GM18861 (cell line): ENCODE measurements at regions not wholly inside any gene's neighbourhood (a gene's known extent, or its start where the extent isn't known, plus 50 kb on each side); places are given as distances from the start of the nearest gene placed in this dataset.
"Not testable (repeated sequence)": the region's sequence is repeated elsewhere in the genome, so short reads cannot be mapped to it uniquely, and the experiment has no call there.

Experiments
- ATAC-seq: cut with Tn5 transposase; IDR thresholded peaks from one replicate; pipeline ENCODE4 v1.9.1; 2021; ENCODE audit not compliant: unreplicated experiment

- no peak for ATAC-seq
Observed at GRCh38 chr7:121501566-121501965, 105.5 kb upstream of the FAM3C start.

- ATAC-seq: peak; percentile 50
Observed at GRCh38 chr7:121500360-121501058, 104.4 kb upstream of the FAM3C start.

GRCh38 chr7:121499624-121500023 is 103.5 kb upstream of the FAM3C start:
- no peak for ATAC-seq

- ATAC-seq: no peak
Observed at GRCh38 chr7:121498816-121499215, 102.7 kb upstream of the FAM3C start.

GRCh38 chr7:121497545-121497944 is 101.4 kb upstream of the FAM3C start:
- ATAC-seq: not testable (repeated sequence)

- no peak for ATAC-seq
Observed at GRCh38 chr7:121494516-121494915, 98.4 kb upstream of the FAM3C start.

GRCh38 chr7:121493553-121493952 is 97.4 kb upstream of the FAM3C start:
- ATAC-seq: no peak

- no peak for ATAC-seq
Observed at GRCh38 chr7:121490309-121490708, 94.2 kb upstream of the FAM3C start.

- ATAC-seq: no peak
Observed at GRCh38 chr7:121489440-121489839, 93.3 kb upstream of the FAM3C start.

- ATAC-seq: no peak
Observed at GRCh38 chr7:121488111-121488650, 92.1 kb upstream of the FAM3C start.

- ATAC-seq: no peak
Observed at GRCh38 chr7:121486590-121486989, 90.5 kb upstream of the FAM3C start.

GRCh38 chr7:121485467-121486243 is 89.5 kb upstream of the FAM3C start:
- ATAC-seq: no peak

- no peak for ATAC-seq
Observed at GRCh38 chr7:121484089-121484763, 88.1 kb upstream of the FAM3C start.

GRCh38 chr7:121480566-121481335 is 84.6 kb upstream of the FAM3C start:
- no peak for ATAC-seq

GRCh38 chr7:121480058-121480457 is 84.0 kb upstream of the FAM3C start:
- ATAC-seq: no peak

GRCh38 chr7:121479466-121479865 is 83.4 kb upstream of the FAM3C start:
- ATAC-seq: no peak

- ATAC-seq: no peak
Observed at GRCh38 chr7:121475806-121476205, 79.7 kb upstream of the FAM3C start.

- no peak for ATAC-seq
Observed at GRCh38 chr7:121474301-121474673, 78.2 kb upstream of the FAM3C start.

- ATAC-seq: no peak
Observed at GRCh38 chr7:121473645-121474300, 77.7 kb upstream of the FAM3C start.

GRCh38 chr7:121466455-121466854 is 70.3 kb upstream of the FAM3C start:
- ATAC-seq: no peak
